OCI-LY1 (cell line): ENCODE measurements at regions not wholly inside any gene's neighbourhood (a gene's known extent, or its start where the extent isn't known, plus 50 kb on each side); places are given as distances from the start of the nearest gene placed in this dataset.

Experiments
- H2AFZ ChIP-seq: fragments of 200-600 bp; sonication (generic), shearing (Covaris generic); 2 replicates; pipeline ENCODE4 v1.6.0; 2014; ENCODE audit warnings: antibody characterized with exemption, mild to moderate bottlenecking, low read length
- H3F3A ChIP-seq: fragments of 200-600 bp; sonication (generic), shearing (Covaris generic); 2 replicates; pipeline ENCODE4 v1.6.0; 2014; ENCODE audit warnings: mild to moderate bottlenecking, antibody characterized with exemption, low read length, moderate library complexity; ENCODE audit not compliant: insufficient read depth
- H3K27ac ChIP-seq: fragments of 200-600 bp; sonication (generic); 2 replicates; pipeline ENCODE4 v1.5.1; 2014; ENCODE audit warnings: low read length, mixed run types, mild to moderate bottlenecking, low read depth; ENCODE audit not compliant: poor library complexity, severe bottlenecking
- H3K27me3 ChIP-seq: fragments of 200-600 bp; sonication (generic); 2 replicates; pipeline ENCODE4 v1.6.0; 2014; ENCODE audit warnings: antibody characterized with exemption, mild to moderate bottlenecking, low read length, moderate library complexity; ENCODE audit not compliant: insufficient read depth
- H3K36me3 ChIP-seq: fragments of 200-600 bp; sonication (generic); 2 replicates; pipeline ENCODE4 v1.6.1; 2014; ENCODE audit warnings: mild to moderate bottlenecking, antibody characterized with exemption, low read length, moderate library complexity, mixed read lengths; ENCODE audit not compliant: insufficient read depth
- H3K4me1 ChIP-seq: fragments of 200-600 bp; sonication (generic); 2 replicates; pipeline ENCODE4 v1.5.1; 2014; ENCODE audit warnings: mild to moderate bottlenecking, low read length, moderate library complexity; ENCODE audit not compliant: insufficient read depth, severe bottlenecking
- H3K4me2 ChIP-seq: fragments of 200-600 bp; sonication (generic), shearing (Covaris generic); 2 replicates; pipeline ENCODE4 v1.6.1; 2014; ENCODE audit warnings: low read length
- H3K4me3 ChIP-seq: fragments of 200-600 bp; sonication (generic); 2 replicates; pipeline ENCODE4 v1.5.1; 2014; ENCODE audit warnings: low read length, low read depth, mild to moderate bottlenecking, mixed read lengths; ENCODE audit not compliant: poor library complexity, severe bottlenecking
- H3K79me2 ChIP-seq: fragments of 200-600 bp; shearing (Covaris generic); 2 replicates; pipeline ENCODE4 v1.6.1; 2016; ENCODE audit warnings: mixed run types, low read length, mixed read lengths; ENCODE audit not compliant: insufficient read depth
- H3K9ac ChIP-seq: fragments of 200-600 bp; sonication (generic), shearing (Covaris generic); 2 replicates; pipeline ENCODE4 v1.6.1; 2014; ENCODE audit warnings: mild to moderate bottlenecking, low read length, mixed read lengths
- H3K9me2 ChIP-seq: fragments of 200-600 bp; sonication (generic), shearing (Covaris generic); 2 replicates; pipeline ENCODE4 v1.6.1; 2014; ENCODE audit warnings: low read depth, mild to moderate bottlenecking, low read length, mixed read lengths
- H3K9me3 ChIP-seq: fragments of 200-600 bp; shearing (Covaris generic); 2 replicates; pipeline ENCODE4 v1.6.1; 2014; ENCODE audit warnings: low read length, mixed read lengths
- H4K20me1 ChIP-seq: fragments of 200-600 bp; sonication (generic), shearing (Covaris generic); 2 replicates; pipeline ENCODE4 v1.6.0; 2016; ENCODE audit warnings: mild to moderate bottlenecking, low read length; ENCODE audit not compliant: insufficient read depth
- CTCF ChIP-seq: fragments of 200-600 bp; sonication (generic), shearing (Covaris generic); IDR thresholded peaks from 2 replicates; pipeline ENCODE4 v1.5.1; 2017; ENCODE audit warnings: mild to moderate bottlenecking, antibody characterized with exemption, low read length, moderate library complexity, mixed read lengths
- EZH2 ChIP-seq: fragments of 200-600 bp; sonication (generic), shearing (Covaris generic); IDR thresholded peaks from 2 replicates; pipeline ENCODE4 v1.8.0; 2017; ENCODE audit warnings: borderline replicate concordance, mixed run types, mild to moderate bottlenecking, antibody characterized with exemption, low read length, moderate library complexity, mixed read lengths

- H3K27me3 ChIP-seq: no peaks in the 10 kb centered on the region
- no peaks in the 10 kb centered on the region for H3F3A ChIP-seq
- H3K4me1 ChIP-seq: no peaks in the 10 kb centered on the region
These were observed 248.9 kb downstream of the TPBG start for GRCh38 chr6:82612475-82613039.

GRCh38 chr6:82614518-82614917 lies 250.9 kb downstream of the TPBG start:
- H3K9me2 ChIP-seq: no peaks in the 10 kb centered on the region
- no peaks in the 10 kb centered on the region for H3K27me3 ChIP-seq
- H2AFZ ChIP-seq: no peak overlapping the region
- H3K9me3 ChIP-seq: no peaks in the 10 kb centered on the region
- no peak overlapping the region for H3K4me2 ChIP-seq
- no peak for TF ChIP-seq EZH2
- TF ChIP-seq CTCF: no peak
- H3F3A ChIP-seq: no peaks in the 10 kb centered on the region
- H3K9ac ChIP-seq: no peak overlapping the region
- no peaks in the 10 kb centered on the region for H4K20me1 ChIP-seq
- H3K4me1 ChIP-seq: no peaks in the 10 kb centered on the region
- no peaks in the 10 kb centered on the region for H3K36me3 ChIP-seq
- no peak overlapping the region for H3K4me3 ChIP-seq
- no peaks in the 10 kb centered on the region for H3K79me2 ChIP-seq
- H3K27ac ChIP-seq: no peak overlapping the region

More at GRCh38 chr6:82612475-82613039, 248.9 kb downstream of the TPBG start:
- Histone ChIP-seq H3K9me3 (no peaks in the 10 kb centered on the region), H3K4me3 (no peak overlapping the region), H3K9ac (no peak overlapping the region), H3K36me3 (no peaks in the 10 kb centered on the region), H3K4me2 (no peak overlapping the region), H2AFZ (no peak overlapping the region), H3K27ac (no peak overlapping the region), H3K79me2 (no peaks in the 10 kb centered on the region), H4K20me1 (no peaks in the 10 kb centered on the region), H3K9me2 (no peaks in the 10 kb centered on the region)
- TF ChIP-seq CTCF (no peak), EZH2 (no peak)

GRCh38 chr6:82616386-82617028 lies 252.9 kb downstream of the TPBG start:
- Histone ChIP-seq H3K9me2 (no peaks in the 10 kb centered on the region), H3K9ac (no peak overlapping the region), H3K36me3 (no peaks in the 10 kb centered on the region), H3K9me3 (no peaks in the 10 kb centered on the region), H3K79me2 (no peaks in the 10 kb centered on the region), H3K4me2 (no peak overlapping the region), H2AFZ (no peak overlapping the region), H3K4me3 (no peak overlapping the region), H3K27me3 (no peaks in the 10 kb centered on the region), H3K27ac (no peak overlapping the region), H3F3A (no peaks in the 10 kb centered on the region), H3K4me1 (no peaks in the 10 kb centered on the region), H4K20me1 (no peaks in the 10 kb centered on the region)
- no peak for TF ChIP-seq CTCF
- no peak for TF ChIP-seq EZH2
